Lung (tissue), 11 donors: ENCODE measurements at regions not wholly inside any gene's neighbourhood (a gene's known extent, or its start where the extent isn't known, plus 50 kb on each side); places are given as distances from the start of the nearest gene placed in this dataset.

Experiments used
- ATAC-seq: fragments of 200-7000 bp; cut with Tn5 transposase; one replicate; pipeline ENCODE4 v1.9.1; 2020; ENCODE audit warnings: moderate number of reproducible peaks; ENCODE audit not compliant: insufficient read depth, low FRiP score
- DNase-seq, 3 donors: peaks; one replicate each; pipeline ENCODE4 v3.0.0-alpha.2; 2013 to 2017
- H3K27ac ChIP-seq, 2 donors: one replicate each; pipeline ENCODE4 v1.5.1; 2013; ENCODE audit warnings: mild to moderate bottlenecking in 2 of 2, moderate library complexity in 2 of 2, control low read depth in 1 of 2, inconsistent platforms in 1 of 2, low read depth in 1 of 2, low read length in 1 of 2
- H3K27me3 ChIP-seq, 3 donors: one replicate each; pipeline ENCODE4 v1.5.1; 2013; ENCODE audit warnings: low read length in 2 of 3; ENCODE audit not compliant: control insufficient read depth in 3 of 3, insufficient read depth in 3 of 3
- H3K36me3 ChIP-seq, 4 donors: one replicate each; pipeline ENCODE4 v1.5.1; 2013; ENCODE audit warnings: low read length in 4 of 4, mild to moderate bottlenecking in 1 of 4, moderate library complexity in 1 of 4; ENCODE audit not compliant: control insufficient read depth in 4 of 4, insufficient read depth in 4 of 4
- H3K4me1 ChIP-seq, 5 donors: one replicate each; pipeline ENCODE4 v1.5.1; 2013; ENCODE audit warnings: low read length in 5 of 5, mild to moderate bottlenecking in 2 of 5, moderate library complexity in 1 of 5; ENCODE audit not compliant: control insufficient read depth in 5 of 5, insufficient read depth in 5 of 5
- H3K4me3 ChIP-seq: one replicate; pipeline ENCODE4 v1.5.1; 2013; ENCODE audit warnings: mild to moderate bottlenecking, control low read depth, moderate library complexity
- H3K9ac ChIP-seq, 2 donors: one replicate each; pipeline ENCODE4 v1.5.1; 2013; ENCODE audit warnings: low read length in 2 of 2, control low read depth in 1 of 2; ENCODE audit not compliant: insufficient read depth in 1 of 2
- H3K9me3 ChIP-seq, 4 donors: one replicate each; pipeline ENCODE4 v1.5.1; 2013; ENCODE audit warnings: low read length in 3 of 4, mild to moderate bottlenecking in 1 of 4, moderate library complexity in 1 of 4; ENCODE audit not compliant: control insufficient read depth in 4 of 4, insufficient read depth in 3 of 4
- WGBS, 2 donors: extraction: QIAGEN DNeasy Blood & Tissue Kit; methylation state at CpG; one replicate each; pipeline ENCODE4 v1.1.7; 2013; 5-methylcytosine and 5-hydroxymethylcytosine counted together
- TF ChIP-seq, protein P1 (sequence below): IDR thresholded peaks from 2 replicates; pipeline ENCODE4 v1.5.1; 2012; ENCODE audit warnings: mild to moderate bottlenecking; ENCODE audit errors: control extremely low read depth, extremely low read depth
- donor health status: control.
- donor health status: control.
- donor health status: Bipolar disorder and iron deficiency.
- donor health status: healthy.
- donor health status: DM: yes; HTN: yes; CAD: no.

DNA sequence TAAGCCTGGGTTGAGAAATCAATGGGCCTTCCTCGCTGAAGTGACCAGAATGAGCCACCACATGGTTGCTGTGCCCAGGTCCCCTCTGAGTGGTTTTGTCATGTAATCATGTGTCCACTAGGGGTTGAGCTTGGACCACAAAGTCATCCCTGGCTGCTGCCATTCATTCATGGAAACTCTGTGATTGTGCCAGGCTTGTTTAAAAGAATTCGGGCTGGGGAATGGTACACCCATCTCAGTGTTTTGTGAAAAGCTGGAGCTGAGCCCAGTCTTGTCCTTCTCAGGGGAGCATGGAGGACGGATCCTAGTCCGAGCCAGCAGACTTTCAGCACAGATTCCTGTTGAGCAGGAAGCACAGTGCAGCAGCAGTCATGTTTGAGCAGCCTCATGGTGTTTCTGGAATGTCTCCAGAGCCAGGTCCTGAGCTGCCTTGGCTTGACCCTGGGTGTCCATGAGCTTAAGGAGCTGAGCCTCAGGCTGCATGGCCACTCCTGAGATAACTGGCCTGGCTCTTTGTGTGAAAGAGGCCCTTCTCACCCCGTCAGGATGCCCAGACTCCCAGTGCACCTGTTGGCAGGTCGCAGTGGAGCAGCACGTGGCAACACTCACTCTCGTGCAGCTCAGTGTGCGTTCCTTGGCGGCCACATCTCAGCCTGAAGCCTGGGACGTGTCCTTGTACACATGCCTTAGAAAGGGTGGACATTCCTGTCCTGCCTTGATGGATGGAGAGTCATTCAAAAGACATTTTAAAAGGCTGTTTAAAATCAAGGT lies 260.3 kb upstream of the TPM1 start:
- Histone ChIP-seq H3K9me3 (no peaks in the 10 kb centered on the region), H3K4me3 (no peak overlapping the region), H3K27me3 (no peaks in the 10 kb centered on the region), H3K36me3 (peaks cover 0 to 7% (median 2%) of the 10 kb centered on the region in 4 donors), H3K4me1 (peaks cover 2 to 26% (median 12%) of the 10 kb centered on the region in 5 donors), H3K9ac (no peak overlapping the region), H3K27ac (peak overlapping the region in 1 of 2 donors; percentile 66)
- DNase-seq, result peak; percentile 82 to 91 (median 87)
- ATAC-seq, result peak; percentile 78
- TF ChIP-seq, protein P1, sequence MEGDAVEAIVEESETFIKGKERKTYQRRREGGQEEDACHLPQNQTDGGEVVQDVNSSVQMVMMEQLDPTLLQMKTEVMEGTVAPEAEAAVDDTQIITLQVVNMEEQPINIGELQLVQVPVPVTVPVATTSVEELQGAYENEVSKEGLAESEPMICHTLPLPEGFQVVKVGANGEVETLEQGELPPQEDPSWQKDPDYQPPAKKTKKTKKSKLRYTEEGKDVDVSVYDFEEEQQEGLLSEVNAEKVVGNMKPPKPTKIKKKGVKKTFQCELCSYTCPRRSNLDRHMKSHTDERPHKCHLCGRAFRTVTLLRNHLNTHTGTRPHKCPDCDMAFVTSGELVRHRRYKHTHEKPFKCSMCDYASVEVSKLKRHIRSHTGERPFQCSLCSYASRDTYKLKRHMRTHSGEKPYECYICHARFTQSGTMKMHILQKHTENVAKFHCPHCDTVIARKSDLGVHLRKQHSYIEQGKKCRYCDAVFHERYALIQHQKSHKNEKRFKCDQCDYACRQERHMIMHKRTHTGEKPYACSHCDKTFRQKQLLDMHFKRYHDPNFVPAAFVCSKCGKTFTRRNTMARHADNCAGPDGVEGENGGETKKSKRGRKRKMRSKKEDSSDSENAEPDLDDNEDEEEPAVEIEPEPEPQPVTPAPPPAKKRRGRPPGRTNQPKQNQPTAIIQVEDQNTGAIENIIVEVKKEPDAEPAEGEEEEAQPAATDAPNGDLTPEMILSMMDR, result peak; percentile 43
- WGBS, 2 donors, result 45 to 63% methylated on average over 11 of the region's 11 CpGs

- H3K9ac ChIP-seq, result no peak overlapping the region
- WGBS, 2 donors, result 89 to 95% methylated on average over 1 of the region's 1 CpG
- ATAC-seq (no peak), DNase-seq (no peak)
- H3K27ac ChIP-seq, result peak overlapping the region in 1 of 2 donors; percentile 66
- peaks cover 2 to 26% (median 12%) of the 10 kb centered on the region in 5 donors for H3K4me1 ChIP-seq
- peaks cover 0 to 7% (median 2%) of the 10 kb centered on the region in 4 donors for H3K36me3 ChIP-seq
- H3K4me3 ChIP-seq, result no peak overlapping the region
- H3K27me3 ChIP-seq, result no peaks in the 10 kb centered on the region
- TF ChIP-seq, protein P1, result no peak
- no peaks in the 10 kb centered on the region for H3K9me3 ChIP-seq
Observed at GRCh38 chr15:62782896-62783295, 259.7 kb upstream of the TPM1 start.

DNA sequence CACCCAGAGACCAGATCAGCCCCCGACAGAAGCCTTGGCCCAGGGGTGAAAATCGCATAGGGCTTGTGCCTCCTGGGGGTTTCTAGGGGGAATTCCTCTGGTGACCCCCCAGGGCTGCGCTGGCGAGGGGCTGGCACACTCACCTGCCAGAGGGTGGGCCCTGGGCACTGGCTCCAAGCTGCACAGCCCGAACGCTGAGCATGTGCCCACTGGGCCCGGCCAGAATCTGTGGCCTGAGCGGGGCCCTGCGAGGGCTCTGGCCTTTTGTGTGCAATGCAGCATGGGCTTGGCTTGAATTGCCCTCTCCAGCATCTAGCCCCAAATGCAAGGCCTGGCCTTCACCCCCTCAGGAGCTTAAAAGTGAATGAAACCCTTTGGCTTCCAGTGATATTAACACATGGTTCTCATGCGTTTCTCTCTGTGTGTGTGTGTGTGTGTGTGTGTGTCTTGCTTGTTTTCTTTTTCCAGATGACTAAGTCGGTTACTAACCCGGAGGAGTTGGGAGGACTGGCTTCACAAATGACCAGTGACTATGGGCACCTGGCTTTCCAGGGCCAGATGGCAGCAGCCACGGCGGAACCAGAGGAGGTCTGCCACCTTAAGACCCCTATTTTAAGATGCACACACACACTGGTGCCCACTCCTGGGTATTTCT lies 259.1 kb upstream of the TPM1 start:
- Histone ChIP-seq H3K9ac (no peak overlapping the region), H3K36me3 (peaks cover 0 to 7% (median 2%) of the 10 kb centered on the region in 4 donors), H3K27ac (no peak overlapping the region), H3K4me3 (no peak overlapping the region), H3K27me3 (no peaks in the 10 kb centered on the region), H3K9me3 (no peaks in the 10 kb centered on the region), H3K4me1 (peaks cover 2 to 26% (median 12%) of the 10 kb centered on the region in 5 donors)
- ATAC-seq (no peak), DNase-seq (no peak)
- 95 to 97% methylated on average over 14 of the region's 14 CpGs for WGBS, 2 donors
- TF ChIP-seq, protein P1, result no peak
